PC-3 (cell line): ENCODE measurements at regions not wholly inside any gene's neighbourhood (a gene's known extent, or its start where the extent isn't known, plus 50 kb on each side); places are given as distances from the start of the nearest gene placed in this dataset.

Experiments
- EZH2 ChIP-seq: fragments of 300-600 bp; sonication (generic); IDR thresholded peaks from one replicate; pipeline ENCODE4 v1.6.1; 2017; ENCODE audit warnings: antibody characterized with exemption, mild to moderate bottlenecking, low read length; ENCODE audit not compliant: unreplicated experiment
- EZH2phosphoT487 ChIP-seq: fragments of 300-600 bp; sonication (generic); IDR thresholded peaks from 2 replicates; pipeline ENCODE4 v1.6.1; 2018; ENCODE audit warnings: mild to moderate bottlenecking, antibody characterized with exemption, low read length, borderline replicate concordance
- TF ChIP-seq, protein P1 (sequence below): fragments of 300-600 bp; sonication (generic); conservative IDR thresholded peaks from 2 replicates; pipeline ENCODE4 v1.5.1; 2017; ENCODE audit warnings: antibody characterized with exemption, low read depth, mild to moderate bottlenecking, low read length

- TF ChIP-seq EZH2 (no peak), EZH2phosphoT487 (no peak)
- TF ChIP-seq, protein P1, sequence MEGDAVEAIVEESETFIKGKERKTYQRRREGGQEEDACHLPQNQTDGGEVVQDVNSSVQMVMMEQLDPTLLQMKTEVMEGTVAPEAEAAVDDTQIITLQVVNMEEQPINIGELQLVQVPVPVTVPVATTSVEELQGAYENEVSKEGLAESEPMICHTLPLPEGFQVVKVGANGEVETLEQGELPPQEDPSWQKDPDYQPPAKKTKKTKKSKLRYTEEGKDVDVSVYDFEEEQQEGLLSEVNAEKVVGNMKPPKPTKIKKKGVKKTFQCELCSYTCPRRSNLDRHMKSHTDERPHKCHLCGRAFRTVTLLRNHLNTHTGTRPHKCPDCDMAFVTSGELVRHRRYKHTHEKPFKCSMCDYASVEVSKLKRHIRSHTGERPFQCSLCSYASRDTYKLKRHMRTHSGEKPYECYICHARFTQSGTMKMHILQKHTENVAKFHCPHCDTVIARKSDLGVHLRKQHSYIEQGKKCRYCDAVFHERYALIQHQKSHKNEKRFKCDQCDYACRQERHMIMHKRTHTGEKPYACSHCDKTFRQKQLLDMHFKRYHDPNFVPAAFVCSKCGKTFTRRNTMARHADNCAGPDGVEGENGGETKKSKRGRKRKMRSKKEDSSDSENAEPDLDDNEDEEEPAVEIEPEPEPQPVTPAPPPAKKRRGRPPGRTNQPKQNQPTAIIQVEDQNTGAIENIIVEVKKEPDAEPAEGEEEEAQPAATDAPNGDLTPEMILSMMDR, result no peak
These were observed 272.1 kb upstream of the CDH6 start for GRCh38 chr5:30921388-30921787.
